Motor neuron (in vitro differentiated cells): ENCODE measurements at regions not wholly inside any gene's neighbourhood (a gene's known extent, or its start where the extent isn't known, plus 50 kb on each side); places are given as distances from the start of the nearest gene placed in this dataset.

ENCODE experiments used
- ATAC-seq, 8 experiments: fragments of 200-7000 bp; cut with Tn5 transposase; replicated peaks in 6 of 8; 2 replicates each; pipeline ENCODE4 v1.8.0; 2021; ENCODE audit warnings: mild to moderate bottlenecking in 8 of 8, moderate library complexity in 8 of 8
- H3K27ac ChIP-seq, 2 donors: fragments of 250-450 bp; sonication (Bioruptor Pico); 2 replicates each; pipeline ENCODE4 v1.9.0; 2021; ENCODE audit warnings: antibody characterized with exemption in 2 of 2, mild to moderate bottlenecking in 2 of 2, moderate library complexity in 1 of 2
- H3K4me1 ChIP-seq, 2 donors: fragments of 250-450 bp; sonication (Bioruptor Pico); replicated peaks in 1 of 2; 2 replicates each; pipeline ENCODE4 v1.6.1; 2021; ENCODE audit warnings: antibody characterized with exemption in 2 of 2, mild to moderate bottlenecking in 2 of 2, moderate library complexity in 1 of 2
- H3K4me3 ChIP-seq, 5 donors: fragments of 250-450 bp; sonication (Bioruptor Pico); 2 replicates each; pipeline ENCODE4 v1.9.0; 2021; ENCODE audit warnings: antibody characterized with exemption in 5 of 5, mild to moderate bottlenecking in 5 of 5, moderate library complexity in 4 of 5
- WGBS, 10 experiments: fragments of 450-650 bp; shearing (Covaris generic); methylation state at CpG; one replicate each; pipeline ENCODE4 v1.0.0; 2022; 5-methylcytosine and 5-hydroxymethylcytosine counted together
- in situ Hi-C, 9 experiments: fragments of 400-800 bp; cut with MboI; loops; one replicate each; pipeline ENCODE4 v1.15.0; 2021; ENCODE audit warnings: low sequenced_read_pairs in 9 of 9, low pct_unique_long_range_greater_than_20kb in 2 of 9; ENCODE audit not compliant: unreplicated experiment in 9 of 9

DNA sequence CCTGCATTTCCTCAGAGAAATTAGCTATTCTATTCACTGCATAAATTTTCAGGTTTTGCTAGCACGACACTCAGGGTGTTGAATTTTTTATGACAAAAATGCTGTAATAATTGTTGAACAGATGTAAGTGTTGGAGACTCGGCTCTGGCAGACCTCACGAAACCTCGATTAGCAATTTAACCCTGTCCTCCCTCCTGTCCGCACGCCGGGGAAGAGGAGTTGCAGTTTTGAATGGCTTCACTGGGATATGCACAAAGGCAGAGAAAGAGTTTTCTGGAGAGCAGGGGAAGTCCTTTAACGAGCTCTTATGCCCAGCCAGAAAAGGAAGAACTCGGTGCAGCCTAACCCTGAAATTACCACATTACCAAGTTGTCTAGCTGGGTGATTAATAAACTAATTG, 661.1 kb downstream of the VRK1 start:
- H3K4me1 ChIP-seq: peaks cover 10 to 25% of the 10 kb centered on the region in 2 donors
- peak in 5 of 8 experiments; percentile 42 to 67 (median 63) for ATAC-seq
- WGBS, 10 experiments: 0 to 38% (median 0%) methylated on average over 1 to 8 of the region's 9 CpGs; no CpG with 5 or more reads in 3 of the 10 experiments
- in situ Hi-C loops: no loop called here
- H3K27ac ChIP-seq: peak overlapping the region in 1 of 2 donors; percentile 59
- peak overlapping the region in 3 of 5 donors; percentile 5 to 23 (median 19) for H3K4me3 ChIP-seq

- Histone ChIP-seq H3K4me3 (peak overlapping the region; percentile 0 to 23 (median 7)), H3K27ac (peak overlapping the region; percentile 0 to 59), H3K4me1 (peaks cover 10 to 25% of the 10 kb centered on the region in 2 donors)
- in situ Hi-C loops: no loop called here
- peak; percentile 68 to 96 (median 90) for ATAC-seq
- 0 to 36% (median 7%) methylated on average over 1 to 23 of the region's 33 CpGs; no CpG with 5 or more reads in 1 of the 10 experiments for WGBS, 10 experiments
Measured at GRCh38 chr14:97458661-97459579, 661.7 kb downstream of the VRK1 start.

GRCh38 chr14:97462081-97462480, 664.9 kb downstream of the VRK1 start:
- Histone ChIP-seq H3K27ac (no peak overlapping the region), H3K4me3 (no peak overlapping the region), H3K4me1 (peaks cover 10 to 24% of the 10 kb centered on the region in 2 donors)
- ATAC-seq: no peak
- WGBS, 10 experiments: 20 to 100% (median 86%) methylated on average over 1 to 2 of the region's 2 CpGs; no CpG with 5 or more reads in 4 of the 10 experiments
- in situ Hi-C loops: no loop called here

DNA sequence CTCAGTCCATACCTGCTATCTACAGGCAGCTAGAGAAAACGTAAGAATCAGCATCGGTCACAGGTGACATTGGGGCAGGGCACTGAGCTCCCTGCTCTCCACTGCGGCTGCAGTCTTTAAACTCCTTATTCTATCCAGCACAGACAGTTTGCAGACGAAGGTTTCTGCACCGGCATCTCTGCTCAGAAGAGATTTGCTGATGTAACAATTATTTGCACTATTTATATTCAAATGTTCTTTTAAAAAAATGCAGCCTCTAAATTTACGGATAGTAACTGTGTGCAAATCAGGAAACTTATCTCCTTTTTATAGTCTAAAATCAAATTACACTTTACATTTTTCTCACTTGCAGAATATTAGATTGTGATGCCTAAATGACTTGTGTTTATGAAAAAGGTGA, 671.0 kb downstream of the VRK1 start:
- Histone ChIP-seq H3K27ac (no peak overlapping the region), H3K4me3 (no peak overlapping the region), H3K4me1 (no peaks in the 10 kb centered on the region)
- 22 to 83% (median 77%) methylated on average over 3 to 6 of the region's 6 CpGs; no CpG with 5 or more reads in 4 of the 10 experiments for whole genome bisulfite sequencing, 10 experiments
- in situ Hi-C loops: no loop called here
- no peak for ATAC-seq

- Histone ChIP-seq H3K4me1 (no peaks in the 10 kb centered on the region), H3K4me3 (no peak overlapping the region), H3K27ac (no peak overlapping the region)
- ATAC-seq: no peak
- WGBS, 10 experiments: 33 to 83% (median 70%) methylated on average over 1 to 4 of the region's 4 CpGs; no CpG with 5 or more reads in 2 of the 10 experiments
- in situ Hi-C loops: no loop called here
Measured at GRCh38 chr14:97477353-97477752, 680.2 kb downstream of the VRK1 start.

- ATAC-seq: peak in 1 of 8 experiments; percentile 60
- H3K4me1 ChIP-seq: peaks cover 0 to 7% of the 10 kb centered on the region in 2 donors
- no peak overlapping the region for H3K27ac ChIP-seq
- WGBS, 10 experiments: 0 to 95% (median 70%) methylated on average over 1 to 8 of the region's 10 CpGs; no CpG with 5 or more reads in 1 of the 10 experiments
- H3K4me3 ChIP-seq: no peak overlapping the region
- in situ Hi-C loops: no loop called here
Measured at GRCh38 chr14:97485201-97485600, 688.0 kb downstream of the VRK1 start.

GRCh38 chr14:97486601-97487120, 689.5 kb downstream of the VRK1 start:
- no peak overlapping the region for H3K27ac ChIP-seq
- no peak overlapping the region for H3K4me3 ChIP-seq
- H3K4me1 ChIP-seq: peaks cover 0 to 7% of the 10 kb centered on the region in 2 donors
- WGBS, 10 experiments: 7 to 100% (median 88%) methylated on average over 1 to 8 of the region's 13 CpGs; no CpG with 5 or more reads in 1 of the 10 experiments
- in situ Hi-C loops: no loop called here
- ATAC-seq: no peak

DNA sequence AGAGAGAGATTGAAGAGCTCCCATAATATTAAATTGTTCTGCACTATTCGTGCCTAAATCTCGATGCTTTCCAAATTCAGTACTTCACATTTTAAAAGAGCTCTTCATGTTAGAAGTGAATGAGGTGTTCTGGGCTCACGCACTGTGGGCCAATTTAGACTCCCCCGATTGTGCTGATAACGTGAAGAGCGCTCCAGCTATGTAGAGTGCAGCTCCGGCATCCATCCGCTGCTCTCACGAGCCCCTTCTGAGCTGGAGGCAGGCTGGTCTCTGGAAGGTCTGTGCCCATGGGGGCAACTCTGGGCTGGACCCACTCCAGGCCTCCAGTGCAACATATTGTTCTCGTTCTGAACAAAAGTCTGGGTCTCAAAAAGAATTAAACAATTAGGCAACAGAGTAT, 692.6 kb downstream of the VRK1 start:
- Histone ChIP-seq H3K4me1 (peaks cover 0 to 7% of the 10 kb centered on the region in 2 donors), H3K4me3 (no peak overlapping the region), H3K27ac (no peak overlapping the region)
- in situ Hi-C loops: no loop called here
- ATAC-seq: no peak
- 27 to 100% (median 70%) methylated on average over 3 to 10 of the region's 10 CpGs; no CpG with 5 or more reads in 1 of the 10 experiments for WGBS, 10 experiments

GRCh38 chr14:97490521-97491070, 693.4 kb downstream of the VRK1 start:
- no peak overlapping the region for H3K4me3 ChIP-seq

DNA sequence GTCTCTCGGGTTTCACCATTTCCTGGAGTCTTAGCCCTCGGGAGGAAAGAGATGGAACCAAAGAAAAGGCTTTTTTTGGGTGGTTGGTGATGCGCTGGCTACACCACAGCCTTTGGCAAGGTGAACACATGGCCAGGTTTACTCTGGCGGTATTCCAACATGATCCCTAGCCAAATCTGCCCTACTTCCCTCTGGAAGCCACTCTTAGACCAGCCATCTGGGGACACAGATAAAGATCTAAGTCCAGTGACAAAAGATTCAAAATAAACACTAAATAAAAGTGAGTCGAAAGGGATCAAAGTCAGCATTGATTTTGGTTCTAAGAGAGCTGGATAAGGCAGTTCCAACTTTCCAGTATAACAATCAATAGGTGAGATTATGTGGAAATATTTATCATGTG, 694.5 kb downstream of the VRK1 start:
- WGBS, 10 experiments: 0 to 69% (median 40%) methylated on average over 1 to 5 of the region's 5 CpGs; no CpG with 5 or more reads in 1 of the 10 experiments
- no peak overlapping the region for H3K27ac ChIP-seq
- ATAC-seq: no peak
- H3K4me1 ChIP-seq: no peaks in the 10 kb centered on the region
- H3K4me3 ChIP-seq: no peak overlapping the region
- in situ Hi-C loops: no loop called here

More at GRCh38 chr14:97490521-97491070, 693.4 kb downstream of the VRK1 start:
- in situ Hi-C loops: no loop called here
- no peak for ATAC-seq
- H3K27ac ChIP-seq: no peak overlapping the region
- WGBS, 10 experiments: 11 to 100% (median 88%) methylated on average over 1 to 9 of the region's 10 CpGs
- H3K4me1 ChIP-seq: peaks cover 0 to 2% of the 10 kb centered on the region in 2 donors

DNA sequence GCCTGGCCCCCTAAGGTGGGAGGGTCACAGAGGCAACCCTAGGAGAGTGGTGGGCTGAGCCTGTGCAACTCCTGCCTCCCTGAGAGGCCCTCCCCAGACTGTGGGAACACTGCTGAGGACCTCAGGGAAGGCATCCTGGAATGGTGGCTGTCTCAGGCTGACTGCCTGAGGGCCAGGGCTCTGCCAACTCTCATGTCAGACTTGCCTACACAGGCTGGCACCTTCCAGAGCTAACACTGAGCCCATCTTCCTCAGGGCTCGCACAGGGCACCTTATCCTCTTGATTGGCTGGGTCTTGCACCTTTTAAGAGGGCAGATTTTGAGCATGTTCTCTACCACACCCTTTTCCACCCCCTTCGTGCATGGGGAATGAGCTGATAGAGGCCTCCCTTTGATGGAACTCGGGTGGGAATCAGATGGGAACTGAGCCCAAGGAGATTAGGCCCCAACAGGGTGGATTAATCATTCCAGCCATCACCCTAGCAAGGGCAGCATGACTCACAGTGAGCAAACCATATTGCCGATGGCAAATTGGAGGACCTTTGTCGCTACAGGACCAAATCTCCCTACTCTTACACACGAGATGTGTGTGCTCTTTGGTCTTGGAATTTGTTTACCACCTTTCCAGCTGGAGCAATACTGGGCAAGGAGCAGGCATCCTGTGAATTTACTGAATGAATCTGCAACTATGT, 702.8 kb downstream of the VRK1 start:
- ATAC-seq: no peak
- no peak overlapping the region for H3K4me3 ChIP-seq
- H3K27ac ChIP-seq: no peak overlapping the region
- 14 to 80% (median 75%) methylated on average over 2 to 5 of the region's 6 CpGs; no CpG with 5 or more reads in 5 of the 10 experiments for WGBS, 10 experiments
- no peaks in the 10 kb centered on the region for H3K4me1 ChIP-seq
- in situ Hi-C loops: no loop called here

DNA sequence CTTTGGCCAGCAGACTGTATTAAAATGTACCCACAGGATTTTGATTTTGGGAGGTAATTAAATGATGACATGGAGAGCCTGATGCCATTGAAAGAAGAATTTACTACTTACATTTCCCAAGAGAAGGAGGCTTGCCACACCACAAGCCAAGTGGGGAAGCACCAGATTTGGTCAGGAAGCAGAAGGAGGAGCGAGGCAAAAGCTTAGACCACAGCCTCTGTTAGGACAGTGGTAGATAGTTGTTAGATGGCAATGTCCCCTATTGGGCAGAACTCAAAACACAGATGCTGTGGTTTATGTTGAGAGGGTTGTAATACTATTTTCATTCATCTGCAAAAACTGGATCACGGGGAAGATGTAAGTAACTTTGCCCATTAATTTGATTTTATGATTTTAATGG, 709.4 kb downstream of the VRK1 start:
- Histone ChIP-seq H3K4me3 (no peak overlapping the region), H3K4me1 (no peaks in the 10 kb centered on the region), H3K27ac (no peak overlapping the region)
- ATAC-seq: no peak
- 0 to 79% (median 44%) methylated on average over 1 to 2 of the region's 2 CpGs; no CpG with 5 or more reads in 5 of the 10 experiments for WGBS, 10 experiments
- in situ Hi-C loops: no loop called here
